HFF-Myc (cell line): ENCODE measurements at regions not wholly inside any gene's neighbourhood (a gene's known extent, or its start where the extent isn't known, plus 50 kb on each side); places are given as distances from the start of the nearest gene placed in this dataset.

ENCODE experiments used
- DNase-seq: peaks from one replicate; pipeline ENCODE4 v3.0.0-alpha.2; 2011; ENCODE audit warnings: low read depth; ENCODE audit errors: extremely low read depth
- H3K4me3 ChIP-seq: replicated peaks from 2 replicates; pipeline ENCODE4 v1.5.1; 2011; ENCODE audit warnings: low read depth, mild to moderate bottlenecking, control low read depth, low read length
- TF ChIP-seq, protein P1 (sequence below): IDR thresholded peaks from 2 replicates; pipeline ENCODE4 v1.5.1; 2012; ENCODE audit warnings: mild to moderate bottlenecking, low read depth, low read length, control low read depth; ENCODE audit errors: missing control alignments

DNA sequence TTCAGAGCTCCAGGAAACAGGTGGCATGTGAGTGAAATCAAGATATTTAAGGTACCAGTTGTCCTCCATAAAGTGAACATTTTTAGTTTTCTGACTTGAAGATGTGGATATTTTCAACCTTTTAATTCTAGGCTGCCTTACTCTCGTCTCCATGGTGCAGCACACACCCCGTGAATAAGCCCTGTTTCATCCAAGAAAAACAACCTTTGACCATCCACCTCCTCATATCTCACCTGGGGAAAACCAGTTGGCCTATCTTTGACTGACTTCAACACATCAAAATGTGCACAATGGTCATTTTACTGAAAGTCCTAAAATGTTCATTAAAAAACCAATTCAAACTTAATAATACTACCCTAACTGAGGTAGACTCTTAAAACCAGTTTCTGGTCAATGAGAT, 73.8 kb upstream of the CD2AP start:
- DNase-seq, result no peak
- TF ChIP-seq, protein P1, sequence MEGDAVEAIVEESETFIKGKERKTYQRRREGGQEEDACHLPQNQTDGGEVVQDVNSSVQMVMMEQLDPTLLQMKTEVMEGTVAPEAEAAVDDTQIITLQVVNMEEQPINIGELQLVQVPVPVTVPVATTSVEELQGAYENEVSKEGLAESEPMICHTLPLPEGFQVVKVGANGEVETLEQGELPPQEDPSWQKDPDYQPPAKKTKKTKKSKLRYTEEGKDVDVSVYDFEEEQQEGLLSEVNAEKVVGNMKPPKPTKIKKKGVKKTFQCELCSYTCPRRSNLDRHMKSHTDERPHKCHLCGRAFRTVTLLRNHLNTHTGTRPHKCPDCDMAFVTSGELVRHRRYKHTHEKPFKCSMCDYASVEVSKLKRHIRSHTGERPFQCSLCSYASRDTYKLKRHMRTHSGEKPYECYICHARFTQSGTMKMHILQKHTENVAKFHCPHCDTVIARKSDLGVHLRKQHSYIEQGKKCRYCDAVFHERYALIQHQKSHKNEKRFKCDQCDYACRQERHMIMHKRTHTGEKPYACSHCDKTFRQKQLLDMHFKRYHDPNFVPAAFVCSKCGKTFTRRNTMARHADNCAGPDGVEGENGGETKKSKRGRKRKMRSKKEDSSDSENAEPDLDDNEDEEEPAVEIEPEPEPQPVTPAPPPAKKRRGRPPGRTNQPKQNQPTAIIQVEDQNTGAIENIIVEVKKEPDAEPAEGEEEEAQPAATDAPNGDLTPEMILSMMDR, result no peak
- H3K4me3 ChIP-seq, result no peak overlapping the region

DNA sequence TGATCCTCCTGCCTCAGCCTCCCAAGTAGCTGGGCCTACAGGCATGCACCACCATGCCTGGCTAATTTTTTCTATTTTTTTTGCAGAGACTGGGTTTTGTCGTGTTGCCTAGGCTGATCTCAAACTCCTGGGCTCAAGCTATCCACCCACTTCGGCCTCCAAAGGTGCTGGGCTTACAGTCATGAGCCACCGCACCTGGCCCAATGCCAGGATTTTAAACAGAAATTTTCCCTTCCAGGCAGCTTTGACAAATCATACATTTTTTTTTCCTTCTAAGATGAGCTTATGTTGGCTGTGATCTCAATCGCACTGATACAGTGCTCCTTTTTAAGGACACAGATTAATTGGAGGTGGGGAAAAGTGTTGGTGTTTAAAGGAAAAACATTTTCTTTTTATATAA, 73.2 kb upstream of the CD2AP start:
- H3K4me3 ChIP-seq, result no peak overlapping the region
- no peak for DNase-seq
- TF ChIP-seq, protein P1, result no peak

DNA sequence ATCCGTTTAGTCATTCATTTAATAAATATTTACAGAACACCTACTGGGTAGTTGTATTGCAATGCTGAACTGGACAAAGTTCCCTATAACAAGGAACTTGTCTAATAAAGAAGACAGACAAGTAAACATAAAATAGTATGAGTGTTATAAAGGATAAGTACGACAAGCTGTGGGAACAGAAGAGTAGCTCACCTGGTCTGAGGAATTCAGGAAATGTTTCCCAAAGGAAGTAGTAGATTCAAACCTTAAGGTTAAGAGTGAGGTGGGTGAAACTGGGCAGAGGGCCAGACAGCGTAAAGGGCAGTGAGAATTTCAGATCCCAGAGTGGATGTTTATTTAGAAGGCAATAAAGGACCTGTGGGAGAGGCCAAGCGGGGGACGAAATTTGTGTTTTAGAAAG, 72.3 kb upstream of the CD2AP start:
- H3K4me3 ChIP-seq, result no peak overlapping the region
- TF ChIP-seq, protein P1, result no peak
- no peak for DNase-seq

DNA sequence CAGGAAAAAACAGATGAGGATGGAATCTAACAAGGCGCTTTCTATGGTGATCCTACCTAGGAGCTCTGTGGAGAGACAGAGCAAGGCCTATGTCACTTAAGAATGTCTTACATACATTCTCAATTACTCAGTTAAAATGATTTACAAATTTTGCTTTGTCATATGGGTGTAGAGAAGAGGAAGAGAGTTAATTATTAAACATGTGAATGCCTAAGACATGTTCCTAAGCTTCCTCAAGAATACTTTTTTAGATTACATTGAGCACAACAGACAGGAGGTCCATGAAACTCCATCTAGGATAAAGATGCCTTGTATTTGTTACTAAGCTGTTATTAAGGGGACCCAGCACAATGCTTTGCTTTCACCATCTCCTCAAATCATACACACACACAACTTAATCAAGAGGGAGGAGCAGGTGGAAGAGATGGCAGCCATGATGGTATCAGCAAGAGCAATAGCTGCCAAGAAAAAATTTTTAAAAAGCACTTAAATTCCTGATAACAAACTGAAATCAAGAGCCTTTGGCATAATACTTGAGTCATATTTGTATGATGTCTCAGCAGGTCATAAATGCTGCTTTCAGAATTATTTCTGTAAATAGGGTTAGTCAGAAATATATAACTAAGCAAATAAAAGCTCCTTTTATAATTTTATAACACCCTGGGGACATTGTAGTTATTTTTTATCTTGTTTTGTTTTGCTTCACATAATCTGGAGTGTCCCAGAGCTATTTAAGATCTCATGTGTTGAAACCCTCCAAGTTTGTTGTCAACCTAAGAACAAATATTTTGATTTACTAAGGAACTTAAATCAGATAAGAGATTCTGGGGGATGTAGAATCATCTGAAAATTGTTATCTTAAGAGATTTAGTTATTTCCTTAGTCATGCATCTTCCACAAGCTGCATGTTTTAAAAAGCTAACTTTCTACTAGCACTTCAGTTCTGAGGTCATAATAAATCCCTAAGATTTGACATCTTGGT, 70.0 kb upstream of the CD2AP start:
- H3K4me3 ChIP-seq, result no peak overlapping the region
- TF ChIP-seq, protein P1, result no peak
- no peak for DNase-seq

DNA sequence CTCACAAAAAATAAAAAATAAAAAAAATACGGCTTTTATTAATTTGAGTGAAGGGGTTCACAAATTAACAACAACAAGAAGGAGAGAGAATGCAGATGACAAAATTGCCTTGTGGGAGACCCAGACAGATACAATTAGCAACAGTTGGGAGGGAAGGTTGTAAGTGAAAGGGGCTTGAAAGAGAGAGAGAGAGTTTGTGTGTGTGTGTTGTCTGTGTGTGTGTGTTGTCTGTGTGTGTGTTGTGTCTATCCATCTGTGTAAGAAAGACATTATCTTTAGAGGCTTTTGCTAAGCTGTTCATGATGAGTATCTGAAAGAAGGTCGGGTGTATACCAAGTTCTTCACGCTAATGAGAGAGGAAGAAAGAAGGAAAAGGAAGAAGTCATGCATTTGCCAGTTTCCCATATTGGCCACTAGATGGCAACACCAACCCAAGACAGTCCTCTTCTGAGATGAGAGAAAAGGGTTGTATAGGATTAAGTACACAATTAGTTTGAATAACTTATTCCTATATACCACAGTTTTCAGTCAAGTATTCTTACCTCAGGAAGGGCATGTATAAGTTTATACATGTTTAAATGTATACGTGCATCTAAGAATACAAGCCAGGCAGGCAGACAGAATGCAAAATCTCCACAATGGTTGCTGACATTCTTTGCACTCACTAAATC, 63.7 kb upstream of the CD2AP start:
- peak; percentile 37 for DNase-seq
- H3K4me3 ChIP-seq, result peak overlapping the region; percentile 40
- TF ChIP-seq, protein P1, result peak; percentile 88

GRCh38 chr6:47414423-47415167, 63.0 kb upstream of the CD2AP start:
- DNase-seq, result no peak

More at GRCh38 chr6:47414423-47415167, 63.0 kb upstream of the CD2AP start:
- TF ChIP-seq, protein P1, result no peak
- H3K4me3 ChIP-seq, result peak overlapping the region; percentile 40
